Upper lobe of left lung (tissue), 6 donors: ENCODE measurements at regions not wholly inside any gene's neighbourhood (a gene's known extent, or its start where the extent isn't known, plus 50 kb on each side); places are given as distances from the start of the nearest gene placed in this dataset.

Experiments used
- ATAC-seq, 2 donors: fragments of 200-7000 bp; cut with Tn5 transposase; one replicate each; pipeline ENCODE4 v1.9.1; 2022; ENCODE audit warnings: mild to moderate bottlenecking in 2 of 2, moderate library complexity in 2 of 2; ENCODE audit not compliant: low FRiP score in 2 of 2
- DNase-seq, 2 donors: peaks; one replicate each; pipeline ENCODE4 v3.0.0-alpha.2; 2019 to 2020
- H3K27ac ChIP-seq, 4 donors: fragments of 200-600 bp; sonication (generic); one replicate each; pipeline ENCODE4 v1.5.1; 2016 to 2019
- H3K27me3 ChIP-seq, 4 donors: fragments of 200-600 bp; sonication (generic); one replicate each; pipeline ENCODE4 v1.5.1; 2017 to 2019
- H3K36me3 ChIP-seq, 4 donors: fragments of 200-600 bp; sonication (generic); one replicate each; pipeline ENCODE4 v1.5.1; 2016 to 2019
- H3K4me1 ChIP-seq, 4 donors: fragments of 200-600 bp; sonication (generic); one replicate each; pipeline ENCODE4 v1.5.1; 2018 to 2019
- H3K4me3 ChIP-seq, 4 donors: fragments of 200-600 bp; sonication (generic); one replicate each; pipeline ENCODE4 v1.5.1; 2017 to 2019; ENCODE audit warnings: mild to moderate bottlenecking in 2 of 4, moderate library complexity in 1 of 4
- H3K9me3 ChIP-seq, 4 donors: fragments of 200-600 bp; sonication (generic); one replicate each; pipeline ENCODE4 v1.5.1; 2018 to 2019
- CTCF ChIP-seq, 6 experiments: fragments of 450-650 bp in 4 of 6; fragments of 200-600 bp in 2 of 6; sonication (generic) in 2 of 6; IDR thresholded peaks; one replicate each; pipeline ENCODE4 v1.5.1; 2016 to 2019; ENCODE audit warnings: antibody characterized with exemption in 6 of 6
- EP300 ChIP-seq, 4 donors: sonication (generic); formaldehyde crosslinking; IDR thresholded peaks; one replicate each; pipeline ENCODE4 v1.5.1; 2017; ENCODE audit warnings: antibody characterized with exemption in 4 of 4, control low read depth in 2 of 4
- POLR2A ChIP-seq, 4 donors: fragments of 450-650 bp; IDR thresholded peaks; one replicate each; pipeline ENCODE4 v1.5.1; 2016 to 2017; ENCODE audit warnings: antibody characterized with exemption in 4 of 4, mild to moderate bottlenecking in 2 of 4
- POLR2AphosphoS5 ChIP-seq, 2 donors: sonication (generic); formaldehyde crosslinking; IDR thresholded peaks; one replicate each; pipeline ENCODE4 v1.5.1; 2017; ENCODE audit warnings: antibody characterized with exemption in 2 of 2
- WGBS, 2 donors: methylation state at CpG; one replicate each; pipeline ENCODE4 v1.1.5; 2017 to 2018; 5-methylcytosine and 5-hydroxymethylcytosine counted together
- donor health status: DM: no; HTN: no; CAD: no; lungs with moderate emphysema.
- donor health status: DM: no; HTN: yes; CAD: no; lungs with severe emphysema.

DNA sequence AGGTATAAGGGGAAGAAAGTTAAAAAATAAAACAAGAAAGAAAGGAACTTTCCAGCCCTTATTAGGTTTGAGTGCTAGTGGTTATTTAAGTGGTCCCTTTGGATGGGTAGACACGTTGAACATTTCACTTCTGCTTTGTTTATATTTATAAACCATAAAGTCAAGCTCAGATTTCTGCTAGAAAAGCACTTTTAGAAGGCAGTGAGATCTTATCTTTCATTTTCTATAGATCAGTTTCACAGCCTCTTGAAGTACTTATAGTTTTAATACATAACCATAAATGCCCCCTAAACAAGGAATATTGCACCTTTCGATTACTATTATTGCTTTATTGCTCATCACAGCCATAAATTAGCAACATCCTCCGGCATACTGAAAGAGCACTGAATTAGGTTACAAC is 446.8 kb upstream of the PLXNA2 start:
- no peak for ATAC-seq
- H3K9me3 ChIP-seq, result no peaks in the 10 kb centered on the region
- WGBS, 2 donors, result 57 to 64% methylated on average over 3 of the region's 3 CpGs
- no peak for DNase-seq
- H3K4me3 ChIP-seq, result no peak overlapping the region
- no peaks in the 10 kb centered on the region for H3K36me3 ChIP-seq
- TF ChIP-seq EP300 (IDR thresholded peaks at IDR 0.05) (no peak), POLR2AphosphoS5 (IDR thresholded peaks at IDR 0.05) (no peak), POLR2A (IDR thresholded peaks at IDR 0.05) (no peak), CTCF (IDR thresholded peaks at IDR 0.05) (no peak)
- H3K27ac ChIP-seq, result no peak overlapping the region
- H3K4me1 ChIP-seq, result no peaks in the 10 kb centered on the region
- H3K27me3 ChIP-seq, result no peaks in the 10 kb centered on the region

GRCh38 chr1:208709981-208710380 is 465.8 kb upstream of the PLXNA2 start:
- no peak overlapping the region for H3K4me3 ChIP-seq
- WGBS, 2 donors, result 85 to 86% methylated on average over 4 of the region's 4 CpGs
- no peaks in the 10 kb centered on the region for H3K4me1 ChIP-seq
- DNase-seq (no peak), ATAC-seq (no peak)
- TF ChIP-seq POLR2AphosphoS5 (IDR thresholded peaks at IDR 0.05), result no peak
- TF ChIP-seq POLR2A (IDR thresholded peaks at IDR 0.05), result no peak
- no peak for TF ChIP-seq CTCF (IDR thresholded peaks at IDR 0.05)
- TF ChIP-seq EP300 (IDR thresholded peaks at IDR 0.05), result no peak
- H3K27ac ChIP-seq, result no peak overlapping the region
- H3K27me3 ChIP-seq, result no peaks in the 10 kb centered on the region
- H3K9me3 ChIP-seq, result no peaks in the 10 kb centered on the region
- no peaks in the 10 kb centered on the region for H3K36me3 ChIP-seq

GRCh38 chr1:208714323-208714722 is 470.1 kb upstream of the PLXNA2 start:
- Histone ChIP-seq H3K27me3 (no peaks in the 10 kb centered on the region), H3K4me3 (no peak overlapping the region), H3K36me3 (no peaks in the 10 kb centered on the region), H3K9me3 (no peaks in the 10 kb centered on the region), H3K4me1 (no peaks in the 10 kb centered on the region), H3K27ac (no peak overlapping the region)
- ATAC-seq (no peak), DNase-seq (no peak)
- 88 to 89% methylated on average over 4 of the region's 4 CpGs for WGBS, 2 donors
- TF ChIP-seq CTCF (IDR thresholded peaks at IDR 0.05) (no peak), POLR2AphosphoS5 (IDR thresholded peaks at IDR 0.05) (no peak), POLR2A (IDR thresholded peaks at IDR 0.05) (no peak), EP300 (IDR thresholded peaks at IDR 0.05) (no peak)

DNA sequence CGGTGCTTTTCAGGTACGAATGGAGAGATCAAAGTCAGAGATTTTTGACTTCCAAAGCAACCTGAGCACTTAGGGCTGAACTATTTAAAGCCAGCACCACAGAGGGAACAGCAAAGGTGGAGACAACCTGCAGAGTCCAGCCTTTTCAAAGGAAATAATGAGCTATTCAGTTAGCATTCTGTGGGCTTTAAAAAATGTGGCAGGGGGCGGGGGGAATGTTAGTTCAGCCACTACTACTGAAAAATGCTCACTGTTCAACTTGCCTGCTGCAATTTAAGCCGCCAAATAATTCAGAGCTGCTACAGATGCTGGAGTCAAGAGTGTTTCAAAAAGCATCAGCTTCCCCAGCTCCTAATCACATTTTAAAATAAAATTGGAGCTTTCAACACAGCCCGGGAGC is 473.3 kb upstream of the PLXNA2 start:
- no peaks in the 10 kb centered on the region for H3K27me3 ChIP-seq
- TF ChIP-seq CTCF (IDR thresholded peaks at IDR 0.05) (no peak), POLR2A (IDR thresholded peaks at IDR 0.05) (no peak), POLR2AphosphoS5 (IDR thresholded peaks at IDR 0.05) (no peak), EP300 (IDR thresholded peaks at IDR 0.05) (no peak)
- ATAC-seq (no peak), DNase-seq (no peak)
- H3K4me1 ChIP-seq, result no peaks in the 10 kb centered on the region
- 70 to 81% methylated on average over 5 of the region's 5 CpGs for whole genome bisulfite sequencing, 2 donors
- H3K4me3 ChIP-seq, result no peak overlapping the region
- H3K27ac ChIP-seq, result no peak overlapping the region
- no peaks in the 10 kb centered on the region for H3K36me3 ChIP-seq
- peaks cover 2 to 14% (median 5%) of the 10 kb centered on the region in 4 donors for H3K9me3 ChIP-seq

GRCh38 chr1:208722592-208722991 is 478.4 kb upstream of the PLXNA2 start:
- no peaks in the 10 kb centered on the region for H3K36me3 ChIP-seq
- H3K27me3 ChIP-seq, result no peaks in the 10 kb centered on the region
- no peak overlapping the region for H3K4me3 ChIP-seq
- ATAC-seq (no peak), DNase-seq (no peak)
- H3K27ac ChIP-seq, result no peak overlapping the region
- no peak for TF ChIP-seq CTCF (IDR thresholded peaks at IDR 0.05)
- TF ChIP-seq POLR2AphosphoS5 (IDR thresholded peaks at IDR 0.05), result no peak
- no peak for TF ChIP-seq EP300 (IDR thresholded peaks at IDR 0.05)
- TF ChIP-seq POLR2A (IDR thresholded peaks at IDR 0.05), result no peak
- H3K9me3 ChIP-seq, result peaks cover 7 to 24% (median 13%) of the 10 kb centered on the region in 4 donors
- H3K4me1 ChIP-seq, result no peaks in the 10 kb centered on the region
